AML-193 (cell line): ENCODE measurements at regions not wholly inside any gene's neighbourhood (a gene's known extent, or its start where the extent isn't known, plus 50 kb on each side); places are given as distances from the start of the nearest gene placed in this dataset.
"Not testable (repeated sequence)": the region's sequence is repeated elsewhere in the genome, so short reads cannot be mapped to it uniquely, and the experiment has no call there.

Experiments used
- DNase-seq, 2 experiments: peaks; one replicate each; lab custom pipeline; 2025; lab: John Stamatoyannopoulos, UW

- no peak for DNase-seq
These were observed 225.8 kb upstream of the GIMD1 start for GRCh38 chr4:106594291-106594952.

GRCh38 chr4:106588891-106589290 lies 220.3 kb upstream of the GIMD1 start:
- no peak for DNase-seq

- no peak for DNase-seq
These were observed 219.0 kb upstream of the GIMD1 start for GRCh38 chr4:106587558-106587957.

GRCh38 chr4:106585915-106586349 lies 217.4 kb upstream of the GIMD1 start:
- DNase-seq = no peak

GRCh38 chr4:106584337-106584989 lies 215.9 kb upstream of the GIMD1 start:
- DNase-seq = no peak

GRCh38 chr4:106583567-106583966 lies 215.0 kb upstream of the GIMD1 start:
- DNase-seq = peak; percentile 4 to 9

- DNase-seq = no peak
These were observed 214.5 kb upstream of the GIMD1 start for GRCh38 chr4:106583108-106583507.

GRCh38 chr4:106582103-106582502 lies 213.5 kb upstream of the GIMD1 start:
- DNase-seq = no peak

- DNase-seq = no peak
These were observed 210.7 kb upstream of the GIMD1 start for GRCh38 chr4:106579236-106579635.

- DNase-seq = no peak
These were observed 200.8 kb upstream of the GIMD1 start for GRCh38 chr4:106569146-106570031.

GRCh38 chr4:106565727-106566126 lies 197.1 kb upstream of the GIMD1 start:
- no peak for DNase-seq

- not testable (repeated sequence) for DNase-seq
These were observed 195.1 kb upstream of the GIMD1 start for GRCh38 chr4:106563637-106564036.

- DNase-seq = no peak
These were observed 183.1 kb upstream of the GIMD1 start for GRCh38 chr4:106551724-106552123.

- no peak for DNase-seq
These were observed 180.0 kb upstream of the GIMD1 start for GRCh38 chr4:106548446-106549044.

- DNase-seq = no peak
These were observed 177.8 kb upstream of the GIMD1 start for GRCh38 chr4:106546370-106546769.

GRCh38 chr4:106542609-106543008 lies 174.0 kb upstream of the GIMD1 start:
- not testable (repeated sequence) for DNase-seq

- DNase-seq = no peak
These were observed 172.7 kb upstream of the GIMD1 start for GRCh38 chr4:106541253-106541652.

GRCh38 chr4:106530821-106531220 lies 162.2 kb upstream of the GIMD1 start:
- DNase-seq = no peak

GRCh38 chr4:106530024-106530361 lies 161.4 kb upstream of the GIMD1 start:
- no peak for DNase-seq

GRCh38 chr4:106529348-106530023 lies 160.9 kb upstream of the GIMD1 start:
- DNase-seq = no peak

- DNase-seq = no peak
These were observed 158.7 kb upstream of the GIMD1 start for GRCh38 chr4:106527316-106527715.

- DNase-seq = not testable (repeated sequence)
These were observed 156.8 kb upstream of the GIMD1 start for GRCh38 chr4:106525425-106525824.
